Thyroid gland (tissue), 4 donors: ENCODE measurements at regions not wholly inside any gene's neighbourhood (a gene's known extent, or its start where the extent isn't known, plus 50 kb on each side); places are given as distances from the start of the nearest gene placed in this dataset.

Source experiments
- DNase-seq, 2 donors: peaks; one replicate each; pipeline ENCODE4 v3.0.0-alpha.2; 2019
- H3K27ac ChIP-seq, 3 donors: fragments of 200-600 bp; sonication (generic); 1 replicate in 2 of 3; 2 replicates in 1 of 3; pipeline ENCODE4 v1.5.1; 2016 to 2019; ENCODE audit warnings: mild to moderate bottlenecking in 1 of 3, moderate library complexity in 1 of 3
- H3K27me3 ChIP-seq: fragments of 200-600 bp; sonication (generic); one replicate; pipeline ENCODE4 v1.5.1; 2019
- H3K36me3 ChIP-seq, 2 donors: fragments of 200-600 bp; sonication (generic); one replicate each; pipeline ENCODE4 v1.5.1; 2016 to 2019
- H3K4me1 ChIP-seq, 2 donors: fragments of 200-600 bp; sonication (generic); one replicate each; pipeline ENCODE4 v1.5.1; 2017 to 2019
- H3K4me3 ChIP-seq, 3 donors: fragments of 200-600 bp; sonication (generic); replicated peaks in 1 of 3; 1 replicate in 2 of 3; 2 replicates in 1 of 3; pipeline ENCODE4 v1.5.1; 2016; ENCODE audit warnings: mild to moderate bottlenecking in 1 of 3
- H3K9me3 ChIP-seq: fragments of 200-600 bp; sonication (generic); one replicate; pipeline ENCODE4 v1.5.1; 2017
- CTCF ChIP-seq, 6 experiments: fragments of 200-600 bp in 3 of 6; fragments of 450-650 bp in 3 of 6; sonication (generic) in 3 of 6; IDR thresholded peaks; one replicate each; pipeline ENCODE4 v1.5.1; 2016 to 2019; ENCODE audit warnings: antibody characterized with exemption in 6 of 6, mild to moderate bottlenecking in 2 of 6, inconsistent platforms in 1 of 6, moderate library complexity in 1 of 6
- POLR2A ChIP-seq, 2 donors: fragments of 450-650 bp; IDR thresholded peaks; one replicate each; pipeline ENCODE4 v1.6.1; 2017; ENCODE audit warnings: antibody characterized with exemption in 2 of 2, mild to moderate bottlenecking in 2 of 2, moderate library complexity in 1 of 2
- WGBS, 2 donors: methylation state at CpG; one replicate each; pipeline ENCODE4 v1.1.5; 2017; 5-methylcytosine and 5-hydroxymethylcytosine counted together
- intact Hi-C: fragments of 100-400 bp; cut with DNase I; formaldehyde crosslinking; loops from one replicate; pipeline ENCODE4 v1.15.1; 2023

- intact Hi-C loops: no loop called here
These were observed 212.4 kb upstream of the DMAC1 start for GRCh38 chr9:8011974-8012373.

GRCh38 chr9:7996558-7996957, 197.0 kb upstream of the DMAC1 start:
- Histone ChIP-seq H3K27ac (no peak overlapping the region), H3K4me3 (no peak overlapping the region), H3K4me1 (no peaks in the 10 kb centered on the region), H3K9me3 (no peaks in the 10 kb centered on the region), H3K36me3 (no peaks in the 10 kb centered on the region), H3K27me3 (no peaks in the 10 kb centered on the region)
- DNase-seq: no peak
- intact Hi-C loops: no loop called here
- no peak for TF ChIP-seq POLR2A (IDR thresholded peaks at IDR 0.05)
- no peak for TF ChIP-seq CTCF (IDR thresholded peaks at IDR 0.05)
- WGBS, 2 donors: 84 to 91% methylated on average over 1 of the region's 1 CpG

More at GRCh38 chr9:8011974-8012373, 212.4 kb upstream of the DMAC1 start:
- Histone ChIP-seq H3K27ac (no peak overlapping the region), H3K27me3 (no peaks in the 10 kb centered on the region), H3K9me3 (no peaks in the 10 kb centered on the region), H3K4me3 (no peak overlapping the region), H3K4me1 (no peaks in the 10 kb centered on the region), H3K36me3 (no peaks in the 10 kb centered on the region)
- WGBS, 2 donors: 17 to 26% methylated on average over 1 of the region's 1 CpG
- TF ChIP-seq CTCF (IDR thresholded peaks at IDR 0.05): no peak
- TF ChIP-seq POLR2A (IDR thresholded peaks at IDR 0.05): no peak
- no peak for DNase-seq

- no peak for TF ChIP-seq POLR2A (IDR thresholded peaks at IDR 0.05)
- no peak for TF ChIP-seq CTCF (IDR thresholded peaks at IDR 0.05)
These were observed 189.2 kb upstream of the DMAC1 start for GRCh38 chr9:7988644-7989280.

GRCh38 chr9:7984692-7985091, 185.1 kb upstream of the DMAC1 start:
- Histone ChIP-seq H3K9me3 (no peaks in the 10 kb centered on the region), H3K27me3 (no peaks in the 10 kb centered on the region), H3K4me3 (no peak overlapping the region), H3K4me1 (no peaks in the 10 kb centered on the region), H3K27ac (no peak overlapping the region), H3K36me3 (no peaks in the 10 kb centered on the region)
- 73 to 74% methylated on average over 5 of the region's 5 CpGs for WGBS, 2 donors
- TF ChIP-seq POLR2A (IDR thresholded peaks at IDR 0.05) (no peak), CTCF (IDR thresholded peaks at IDR 0.05) (no peak)
- intact Hi-C loops: no loop called here
- no peak for DNase-seq

More at GRCh38 chr9:7988644-7989280, 189.2 kb upstream of the DMAC1 start:
- 77 to 83% methylated on average over 1 of the region's 1 CpG for WGBS, 2 donors
- Histone ChIP-seq H3K9me3 (no peaks in the 10 kb centered on the region), H3K36me3 (no peaks in the 10 kb centered on the region), H3K4me1 (no peaks in the 10 kb centered on the region), H3K27me3 (no peaks in the 10 kb centered on the region), H3K4me3 (no peak overlapping the region), H3K27ac (no peak overlapping the region)
- intact Hi-C loops: no loop called here
- DNase-seq: no peak

- Histone ChIP-seq H3K27ac (no peak overlapping the region), H3K36me3 (no peaks in the 10 kb centered on the region), H3K4me1 (no peaks in the 10 kb centered on the region), H3K27me3 (no peaks in the 10 kb centered on the region), H3K4me3 (no peak overlapping the region), H3K9me3 (no peaks in the 10 kb centered on the region)
- intact Hi-C loops: no loop called here
- TF ChIP-seq CTCF (IDR thresholded peaks at IDR 0.05): no peak
- TF ChIP-seq POLR2A (IDR thresholded peaks at IDR 0.05): no peak
- DNase-seq: no peak
- 66 to 69% methylated on average over 2 of the region's 2 CpGs for WGBS, 2 donors
These were observed 184.6 kb upstream of the DMAC1 start for GRCh38 chr9:7984203-7984602.
